ENCODE measurements at regions not wholly inside any gene's neighbourhood (a gene's known extent, or its start where the extent isn't known, plus 50 kb on each side); places are given as distances from the start of the nearest gene placed in this dataset.

DNA sequence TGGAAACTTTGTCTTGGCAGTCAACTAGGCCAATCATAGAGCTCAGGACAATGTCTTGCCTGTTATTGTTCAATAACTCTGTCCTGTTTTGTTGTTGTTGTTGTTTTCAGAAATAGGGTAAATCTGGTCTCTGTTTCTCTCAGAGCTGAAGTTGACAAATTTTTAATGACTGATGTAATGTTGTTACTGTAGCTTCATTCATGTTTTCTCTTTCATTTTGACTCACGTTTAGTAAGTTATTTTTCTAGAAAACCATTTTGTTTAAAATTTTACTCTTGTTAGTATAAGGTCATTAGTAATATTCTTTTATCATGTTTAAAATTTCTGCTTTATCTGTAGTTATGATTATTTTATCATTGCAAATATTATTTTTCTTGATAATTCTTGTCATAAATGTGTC, 51.6 kb upstream of the GRIK2 start:
- WGBS, 2 donors, result 54 to 58% methylated on average over 1 of the region's 1 CpG

More for the DNA sequence above, 51.6 kb upstream of the GRIK2 start:
- no peak overlapping the region for H3K4me3 ChIP-seq (ENCODE audit: low read depth, poor library complexity, severe bottlenecking)
- DNase-seq (ENCODE audit: low spot score in 2 of 2), result no peak
- TF ChIP-seq, protein P1, sequence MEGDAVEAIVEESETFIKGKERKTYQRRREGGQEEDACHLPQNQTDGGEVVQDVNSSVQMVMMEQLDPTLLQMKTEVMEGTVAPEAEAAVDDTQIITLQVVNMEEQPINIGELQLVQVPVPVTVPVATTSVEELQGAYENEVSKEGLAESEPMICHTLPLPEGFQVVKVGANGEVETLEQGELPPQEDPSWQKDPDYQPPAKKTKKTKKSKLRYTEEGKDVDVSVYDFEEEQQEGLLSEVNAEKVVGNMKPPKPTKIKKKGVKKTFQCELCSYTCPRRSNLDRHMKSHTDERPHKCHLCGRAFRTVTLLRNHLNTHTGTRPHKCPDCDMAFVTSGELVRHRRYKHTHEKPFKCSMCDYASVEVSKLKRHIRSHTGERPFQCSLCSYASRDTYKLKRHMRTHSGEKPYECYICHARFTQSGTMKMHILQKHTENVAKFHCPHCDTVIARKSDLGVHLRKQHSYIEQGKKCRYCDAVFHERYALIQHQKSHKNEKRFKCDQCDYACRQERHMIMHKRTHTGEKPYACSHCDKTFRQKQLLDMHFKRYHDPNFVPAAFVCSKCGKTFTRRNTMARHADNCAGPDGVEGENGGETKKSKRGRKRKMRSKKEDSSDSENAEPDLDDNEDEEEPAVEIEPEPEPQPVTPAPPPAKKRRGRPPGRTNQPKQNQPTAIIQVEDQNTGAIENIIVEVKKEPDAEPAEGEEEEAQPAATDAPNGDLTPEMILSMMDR (IDR thresholded peaks at IDR 0.05), result no peak
- no peak for TF ChIP-seq POLR2A (IDR thresholded peaks at IDR 0.05)
- intact Hi-C loops (cut with DNase I; ENCODE audit: low total_unique reads), result no loop called here

Measured in lower leg skin (tissue), 4 donors.